Mucosa of rectum (tissue), 2 donors: ENCODE measurements at regions not wholly inside any gene's neighbourhood (a gene's known extent, or its start where the extent isn't known, plus 50 kb on each side); places are given as distances from the start of the nearest gene placed in this dataset.
A peak's percentile ranks its signal among the peaks of the same experiment; 100 is the strongest.

Experiments
- H3K27ac ChIP-seq, 2 donors: one replicate each; pipeline ENCODE4 v1.7.0; 2013; ENCODE audit warnings: inconsistent platforms in 2 of 2, low read depth in 2 of 2, low read length in 2 of 2
- H3K27me3 ChIP-seq, 2 donors: one replicate each; pipeline ENCODE4 v1.7.0; 2013; ENCODE audit warnings: low read length in 2 of 2; ENCODE audit not compliant: control insufficient read depth in 2 of 2, insufficient read depth in 2 of 2
- H3K36me3 ChIP-seq, 2 donors: one replicate each; pipeline ENCODE4 v1.7.0; 2013; ENCODE audit warnings: low read length in 2 of 2; ENCODE audit not compliant: control insufficient read depth in 2 of 2, insufficient read depth in 2 of 2
- H3K4me1 ChIP-seq, 2 donors: one replicate each; pipeline ENCODE4 v1.7.0; 2013; ENCODE audit warnings: low read length in 2 of 2, mild to moderate bottlenecking in 1 of 2; ENCODE audit not compliant: control insufficient read depth in 2 of 2, insufficient read depth in 2 of 2
- H3K4me3 ChIP-seq, 2 donors: one replicate each; pipeline ENCODE4 v1.7.0; 2013; ENCODE audit warnings: low read length in 2 of 2
- H3K9ac ChIP-seq, 2 donors: one replicate each; pipeline ENCODE4 v1.7.0; 2013; ENCODE audit warnings: low read length in 2 of 2, low read depth in 1 of 2, mild to moderate bottlenecking in 1 of 2
- H3K9me3 ChIP-seq, 2 donors: one replicate each; pipeline ENCODE4 v1.7.0; 2013; ENCODE audit warnings: low read length in 2 of 2; ENCODE audit not compliant: control insufficient read depth in 2 of 2
- donor health status: healthy.
- donor health status: Normal muscosa, but diverticular disease.

DNA sequence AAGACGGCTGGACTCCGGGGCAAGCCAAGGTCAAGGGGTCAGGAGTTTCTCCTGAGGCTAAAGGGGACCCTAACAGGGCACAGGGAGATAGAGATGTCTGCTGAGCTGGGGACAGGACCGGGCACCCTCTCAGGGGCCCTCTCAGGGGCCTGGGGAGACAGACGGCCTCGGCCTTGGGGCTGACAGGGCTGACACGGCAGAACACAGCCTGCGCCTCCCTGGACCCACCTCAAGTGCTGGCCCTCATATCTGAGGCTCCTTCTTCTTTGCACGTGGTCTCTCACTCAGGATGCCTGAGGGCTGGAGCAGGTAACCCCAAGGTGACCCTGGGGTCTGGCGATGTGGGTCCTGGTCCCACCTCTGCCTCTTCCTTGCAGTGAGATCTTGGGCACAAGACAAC, 186.9 kb upstream of the TNRC6C start:
- Histone ChIP-seq H3K27ac (no peak overlapping the region), H3K4me1 (peaks cover 0 to 5% of the 10 kb centered on the region in 2 donors), H3K9me3 (no peaks in the 10 kb centered on the region), H3K9ac (no peak overlapping the region), H3K4me3 (no peak overlapping the region), H3K36me3 (no peaks in the 10 kb centered on the region), H3K27me3 (peaks cover 6 to 9% of the 10 kb centered on the region in 2 donors)

DNA sequence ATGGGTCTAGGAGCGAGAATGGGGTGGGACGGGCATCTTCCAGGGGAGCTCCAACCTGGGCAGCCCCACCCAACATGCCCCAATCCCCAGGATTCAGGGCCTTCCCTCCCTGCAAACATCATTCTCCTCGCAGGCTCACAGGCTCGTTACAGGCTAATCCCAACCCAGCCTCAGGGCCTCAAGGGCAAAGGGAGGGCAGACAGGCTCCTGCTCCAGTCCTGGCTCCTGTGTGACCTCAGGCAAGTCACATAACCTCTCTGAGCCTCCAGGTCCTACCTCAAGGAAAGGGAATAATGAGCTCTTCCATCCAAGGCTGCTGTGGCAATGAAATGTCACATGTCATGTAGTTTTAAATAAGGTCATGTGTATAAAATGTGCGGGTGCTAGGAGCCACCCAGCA, 186.5 kb upstream of the TNRC6C start:
- Histone ChIP-seq H3K27ac (no peak overlapping the region), H3K4me1 (peaks cover 0 to 5% of the 10 kb centered on the region in 2 donors), H3K27me3 (peaks cover 6 to 9% of the 10 kb centered on the region in 2 donors)

DNA sequence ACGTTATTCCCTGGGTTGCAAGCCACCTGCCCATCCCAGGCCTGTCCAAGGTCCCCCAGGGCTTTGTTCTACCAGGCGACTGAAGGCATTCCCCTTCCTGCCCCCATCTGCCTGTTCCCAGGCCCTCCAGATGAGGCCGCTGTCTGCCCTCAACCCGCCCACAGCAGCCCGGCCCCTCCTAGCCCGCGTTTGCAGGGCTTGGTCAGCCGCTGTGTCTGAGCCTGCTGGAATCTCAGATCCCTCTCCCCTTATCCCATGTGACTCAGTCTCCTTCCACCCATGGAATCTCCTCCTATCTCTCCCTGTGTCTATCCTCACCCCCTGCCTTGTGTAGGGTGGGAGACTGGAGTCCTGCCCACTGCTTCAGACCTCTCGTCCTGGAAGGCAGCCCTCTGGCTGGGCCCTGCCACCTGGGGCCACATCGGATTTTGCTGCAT, 186.0 kb upstream of the TNRC6C start:
- no peaks in the 10 kb centered on the region for H3K36me3 ChIP-seq
- peaks cover 0 to 5% of the 10 kb centered on the region in 2 donors for H3K4me1 ChIP-seq
- H3K9me3 ChIP-seq: no peaks in the 10 kb centered on the region
- H3K4me3 ChIP-seq: no peak overlapping the region
- H3K9ac ChIP-seq: no peak overlapping the region
- H3K27ac ChIP-seq: no peak overlapping the region
- peaks cover 6 to 9% of the 10 kb centered on the region in 2 donors for H3K27me3 ChIP-seq

More for the DNA sequence above, 186.5 kb upstream of the TNRC6C start:
- H3K4me3 ChIP-seq: no peak overlapping the region
- H3K9ac ChIP-seq: no peak overlapping the region
- no peaks in the 10 kb centered on the region for H3K9me3 ChIP-seq
- no peaks in the 10 kb centered on the region for H3K36me3 ChIP-seq

DNA sequence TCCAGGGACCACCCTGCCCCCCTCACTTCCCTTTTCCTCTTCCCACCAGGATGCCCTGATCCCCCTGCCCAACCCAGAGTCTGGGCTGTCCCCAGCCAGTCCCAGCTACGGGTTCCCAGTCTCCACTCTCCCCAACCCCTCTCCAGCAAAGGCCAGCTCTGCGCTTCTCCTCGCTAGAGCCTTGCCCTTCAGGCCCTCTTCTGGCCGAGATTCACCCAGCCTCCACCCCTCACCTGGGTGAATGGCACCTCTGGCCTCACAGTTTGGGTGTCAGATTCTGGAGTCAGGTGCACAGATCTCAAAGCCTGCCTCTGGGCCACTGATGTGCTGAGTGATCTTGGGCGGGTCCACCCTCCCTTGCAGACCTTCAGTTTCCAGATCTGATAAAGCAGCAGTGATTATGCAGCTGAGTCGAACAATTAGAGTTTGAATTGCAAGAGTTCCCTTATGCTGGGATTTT, 185.6 kb upstream of the TNRC6C start:
- Histone ChIP-seq H3K4me3 (no peak overlapping the region), H3K9ac (no peak overlapping the region), H3K36me3 (no peaks in the 10 kb centered on the region), H3K9me3 (no peaks in the 10 kb centered on the region), H3K4me1 (peaks cover 0 to 5% of the 10 kb centered on the region in 2 donors), H3K27me3 (peaks cover 6 to 9% of the 10 kb centered on the region in 2 donors), H3K27ac (no peak overlapping the region)

DNA sequence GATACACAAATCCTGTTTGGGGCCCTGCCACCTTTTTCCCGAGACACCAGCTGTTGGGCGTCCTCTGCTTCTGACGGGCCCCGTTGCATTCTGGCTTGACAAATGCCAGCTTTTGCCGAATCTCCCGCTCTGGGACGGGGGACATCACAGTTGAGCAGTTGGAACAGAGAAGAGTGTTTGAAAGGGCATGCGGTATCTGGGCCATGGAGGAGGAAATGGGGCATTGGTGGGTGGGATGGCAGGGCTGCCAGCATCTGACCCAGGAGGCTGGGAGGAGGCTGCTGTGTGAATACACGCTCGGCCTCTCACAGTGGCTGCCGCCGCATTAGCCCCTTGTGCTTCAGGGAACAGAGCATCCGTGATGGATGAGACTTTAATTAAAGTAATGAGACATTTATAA, 184.3 kb upstream of the TNRC6C start:
- no peak overlapping the region for H3K9ac ChIP-seq
- no peaks in the 10 kb centered on the region for H3K36me3 ChIP-seq
- peaks cover 0 to 5% of the 10 kb centered on the region in 2 donors for H3K4me1 ChIP-seq
- H3K4me3 ChIP-seq: no peak overlapping the region
- no peaks in the 10 kb centered on the region for H3K9me3 ChIP-seq
- no peak overlapping the region for H3K27ac ChIP-seq
- peaks cover 2 to 7% of the 10 kb centered on the region in 2 donors for H3K27me3 ChIP-seq

DNA sequence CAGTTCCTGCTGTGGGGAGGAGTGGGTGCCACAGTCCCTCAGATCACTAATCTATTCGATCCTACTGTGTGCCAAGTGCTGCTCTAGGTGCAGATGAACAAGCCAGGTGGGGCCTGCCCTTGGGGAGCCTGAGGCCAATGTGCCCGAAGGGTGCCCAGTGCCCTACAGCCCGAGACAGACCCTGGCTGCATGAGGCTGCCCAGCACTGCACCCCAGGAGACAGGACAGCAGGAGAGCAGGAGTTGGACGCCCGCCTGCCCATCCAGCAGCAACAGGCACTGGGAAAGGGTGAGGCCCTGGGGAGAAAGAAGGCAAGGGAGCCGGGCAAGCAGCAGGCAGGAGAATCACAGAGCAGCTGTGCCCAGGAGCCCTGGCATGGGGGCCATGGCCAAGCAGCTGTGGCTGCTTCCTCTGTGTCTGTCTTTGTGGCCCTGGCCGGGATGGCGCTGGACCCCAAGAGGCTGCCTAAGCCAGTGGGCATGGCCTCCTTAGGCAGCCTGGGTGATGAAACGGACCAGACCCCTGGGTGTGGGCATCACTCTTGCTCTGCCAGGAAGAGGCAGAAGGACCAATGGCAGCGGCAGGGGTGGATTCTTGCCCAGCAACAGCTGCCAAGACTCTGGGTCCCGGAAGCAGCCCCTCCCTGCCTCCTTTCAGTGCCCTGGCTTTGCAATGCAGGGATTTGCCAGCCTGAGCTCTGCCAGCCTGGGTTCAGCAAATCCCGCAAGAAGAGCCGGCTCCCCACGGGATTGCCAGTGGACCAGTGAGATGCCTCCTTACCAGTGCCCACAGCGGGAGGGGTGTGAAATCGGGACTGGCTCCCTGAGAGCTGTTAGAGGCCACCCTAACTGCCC, 179.6 kb upstream of the TNRC6C start:
- H3K36me3 ChIP-seq: no peaks in the 10 kb centered on the region
- H3K9me3 ChIP-seq: no peaks in the 10 kb centered on the region
- no peaks in the 10 kb centered on the region for H3K4me1 ChIP-seq
- H3K27me3 ChIP-seq: peaks cover 0 to 3% of the 10 kb centered on the region in 2 donors
- H3K9ac ChIP-seq: no peak overlapping the region
- no peak overlapping the region for H3K4me3 ChIP-seq
- H3K27ac ChIP-seq: peak overlapping the region in 1 of 2 donors; percentile 32

DNA sequence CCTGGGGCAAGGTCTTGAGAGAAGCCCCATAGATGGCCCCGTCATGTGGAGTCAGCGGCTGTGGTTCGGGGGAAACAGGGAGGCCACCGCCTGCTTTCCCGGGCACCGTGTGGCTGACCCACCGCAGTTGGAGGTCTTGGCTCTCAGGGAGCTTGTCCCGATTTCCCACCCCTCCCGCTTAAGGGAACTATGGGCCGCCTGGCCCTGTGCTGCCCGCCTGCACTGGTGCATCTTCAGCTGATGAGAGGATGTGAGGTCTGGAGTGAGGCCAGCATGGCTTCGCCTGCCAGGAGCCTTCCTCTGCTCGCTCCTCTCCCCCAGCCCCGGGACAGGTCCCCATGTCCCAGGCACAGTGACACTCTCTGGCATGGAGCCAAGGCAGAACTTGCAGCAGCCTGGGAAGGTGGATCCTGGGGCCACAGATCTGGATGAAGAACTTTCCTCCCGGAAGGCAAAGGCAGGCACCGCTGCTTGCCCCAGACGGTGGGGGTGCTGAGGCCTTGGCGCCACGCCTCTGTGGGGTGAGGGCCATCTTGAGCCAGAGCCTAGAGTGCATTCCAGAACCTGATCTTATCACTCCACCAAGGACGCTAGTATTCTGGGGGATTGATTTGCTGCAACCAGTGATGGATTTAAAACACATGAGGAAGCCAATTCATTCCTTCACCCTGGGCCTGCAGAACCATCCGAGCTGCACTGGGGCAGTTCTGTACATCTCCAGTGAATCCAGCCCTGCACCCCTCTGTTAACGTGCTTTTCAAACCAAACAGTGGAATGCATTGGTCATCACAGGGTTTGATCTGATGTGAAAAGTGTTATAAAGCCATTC, 178.6 kb upstream of the TNRC6C start:
- Histone ChIP-seq H3K4me3 (no peak overlapping the region), H3K27ac (peak overlapping the region in 1 of 2 donors; percentile 23), H3K36me3 (no peaks in the 10 kb centered on the region), H3K27me3 (peaks cover 0 to 3% of the 10 kb centered on the region in 2 donors), H3K9ac (no peak overlapping the region), H3K4me1 (no peaks in the 10 kb centered on the region), H3K9me3 (no peaks in the 10 kb centered on the region)

DNA sequence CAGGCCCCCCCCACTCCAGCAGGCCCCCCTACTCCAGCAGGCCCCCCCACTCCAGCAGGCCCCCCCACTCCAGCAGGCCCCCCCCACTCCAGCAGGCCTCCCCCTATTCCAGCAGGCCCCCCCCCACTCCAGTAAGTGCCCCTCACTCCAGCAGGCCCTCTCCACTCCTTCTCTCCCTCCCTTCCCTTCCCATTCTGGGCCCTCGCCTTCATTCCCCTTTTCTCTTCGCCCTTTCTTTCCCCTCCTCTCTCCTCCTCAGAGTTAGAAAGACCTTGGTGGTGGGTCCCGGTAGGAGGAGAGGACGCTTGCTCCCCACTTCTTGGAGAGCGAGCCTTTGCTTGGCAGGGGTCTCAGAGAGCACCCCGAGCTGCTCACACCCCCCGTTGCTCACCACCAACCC, 177.0 kb upstream of the TNRC6C start:
- Histone ChIP-seq H3K36me3 (no peaks in the 10 kb centered on the region), H3K9me3 (no peaks in the 10 kb centered on the region), H3K27ac (no peak overlapping the region), H3K27me3 (peaks cover 2 to 3% of the 10 kb centered on the region in 2 donors), H3K9ac (no peak overlapping the region), H3K4me1 (no peaks in the 10 kb centered on the region), H3K4me3 (no peak overlapping the region)

DNA sequence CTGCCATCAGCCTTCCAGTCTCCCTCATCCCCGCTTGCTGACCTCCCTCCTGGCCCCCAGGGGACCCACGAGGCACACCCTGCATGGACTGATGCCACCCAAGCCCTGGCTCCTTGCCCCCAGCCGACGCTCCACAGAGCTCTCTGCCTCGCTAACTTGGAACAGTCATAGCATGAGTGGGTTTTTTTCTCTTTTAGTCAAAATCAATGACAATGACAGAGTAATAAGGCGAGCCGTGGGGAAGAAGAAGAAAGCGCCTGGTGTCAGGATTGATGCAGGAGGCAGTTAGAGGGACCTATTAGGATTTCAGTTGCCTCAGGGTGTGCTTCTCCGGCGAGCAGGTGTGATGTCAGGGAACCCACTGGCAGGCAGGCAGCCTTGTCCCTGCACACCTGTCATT, 176.3 kb upstream of the TNRC6C start:
- Histone ChIP-seq H3K9ac (no peak overlapping the region), H3K4me1 (no peaks in the 10 kb centered on the region), H3K36me3 (no peaks in the 10 kb centered on the region), H3K27ac (no peak overlapping the region), H3K9me3 (no peaks in the 10 kb centered on the region), H3K4me3 (no peak overlapping the region), H3K27me3 (peaks cover 2 to 3% of the 10 kb centered on the region in 2 donors)

DNA sequence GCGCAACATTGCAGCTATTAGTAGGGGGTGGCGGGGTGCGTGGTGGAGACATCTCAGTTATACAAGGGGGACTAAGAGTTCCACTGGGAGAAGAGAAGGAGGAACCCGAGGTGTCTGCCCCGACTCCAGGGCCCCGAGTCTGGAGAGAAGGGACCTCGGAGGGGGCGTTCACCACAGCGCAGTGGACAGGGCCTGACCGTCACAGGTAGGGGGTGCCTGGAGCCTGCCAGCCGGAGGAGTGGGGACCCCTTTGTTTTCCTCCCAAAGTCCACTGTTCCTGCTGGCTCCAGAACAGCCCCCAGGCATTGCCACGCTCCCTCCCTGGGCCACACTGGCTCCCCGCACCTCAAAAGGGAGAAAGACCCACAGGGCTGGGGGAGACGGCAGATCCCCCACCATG, 175.9 kb upstream of the TNRC6C start:
- no peak overlapping the region for H3K27ac ChIP-seq
- H3K9me3 ChIP-seq: no peaks in the 10 kb centered on the region
- H3K36me3 ChIP-seq: no peaks in the 10 kb centered on the region
- H3K4me3 ChIP-seq: no peak overlapping the region
- no peak overlapping the region for H3K9ac ChIP-seq
- H3K4me1 ChIP-seq: no peaks in the 10 kb centered on the region
- H3K27me3 ChIP-seq: peaks cover 2 to 3% of the 10 kb centered on the region in 2 donors
